IMR-90 (cell line): ENCODE measurements at regions not wholly inside any gene's neighbourhood (a gene's known extent, or its start where the extent isn't known, plus 50 kb on each side); places are given as distances from the start of the nearest gene placed in this dataset.

Source experiments
- ATAC-seq: fragments of 200-7000 bp; cut with Tn5 transposase; 2 replicates; pipeline ENCODE4 v1.9.1; 2020; ENCODE audit warnings: low read depth, mild to moderate bottlenecking, moderate library complexity
- BruUV-seq: library from RNA; stranded (reverse); fragments of 400-500 nt; replicated peaks from 2 replicates; lab custom pipeline; 2021; lab: Mats Ljungman, UMichigan
- CTCF ChIA-PET: fragments of 300-600 bp; formaldehyde crosslinking; extraction: SDS; loops from one replicate; lab custom pipeline; 2021; ENCODE audit warnings: antibody characterized with exemption; lab: Yijun Ruan, JAX
- POLR2A ChIA-PET: fragments of 300-600 bp; sonication (Branson Sonifier 250); formaldehyde crosslinking; loops from one replicate; lab custom pipeline; 2022; ENCODE audit warnings: antibody characterized with exemption; ENCODE audit not compliant: unreplicated experiment; lab: Charles Lee
- DNase-seq: peaks from one replicate; pipeline ENCODE4 v3.0.0; 2013
- H2AFZ ChIP-seq: replicated peaks from 2 replicates; pipeline ENCODE3; 2013; ENCODE audit warnings: low read length, mild to moderate bottlenecking; ENCODE audit not compliant: poor library complexity
- H2AK5ac ChIP-seq: 2 replicates; pipeline ENCODE4 v1.6.1; 2013; ENCODE audit warnings: low read depth, low read length, inconsistent platforms
- H2AK9ac ChIP-seq: replicated peaks from 2 replicates; pipeline ENCODE3; 2013; ENCODE audit warnings: mild to moderate bottlenecking, low read depth, low read length, moderate library complexity; ENCODE audit not compliant: poor library complexity
- H2BK120ac ChIP-seq: 2 replicates; pipeline ENCODE4 v1.6.1; 2013; ENCODE audit warnings: low read depth, low read length, inconsistent platforms
- H2BK15ac ChIP-seq: 3 replicates; pipeline ENCODE4 v1.6.1; 2013; ENCODE audit warnings: low read depth, low read length, inconsistent platforms
- H2BK20ac ChIP-seq: 2 replicates; pipeline ENCODE4 v1.6.1; 2013; ENCODE audit warnings: low read depth, mild to moderate bottlenecking, inconsistent platforms, low read length, moderate library complexity
- H2BK5ac ChIP-seq: 2 replicates; pipeline ENCODE4 v1.6.1; 2013; ENCODE audit warnings: mild to moderate bottlenecking, low read depth, low read length, inconsistent platforms; ENCODE audit not compliant: poor library complexity, severe bottlenecking
- H3K14ac ChIP-seq: replicated peaks from 2 replicates; pipeline ENCODE4 v1.6.1; 2013; ENCODE audit warnings: low read depth, low read length, inconsistent platforms
- H3K18ac ChIP-seq: 2 replicates; pipeline ENCODE4 v1.6.1; 2013; ENCODE audit warnings: low read depth, low read length, control low read depth
- H3K23ac ChIP-seq: 2 replicates; pipeline ENCODE4 v1.6.1; 2013; ENCODE audit warnings: low read depth, low read length, inconsistent platforms
- H3K27ac ChIP-seq: 2 replicates; pipeline ENCODE4 v1.5.1; 2013; ENCODE audit warnings: mild to moderate bottlenecking, control low read depth, low read length; ENCODE audit not compliant: insufficient read depth
- H3K27me3 ChIP-seq: 2 replicates; pipeline ENCODE4 v1.6.1; 2013; ENCODE audit warnings: low read length; ENCODE audit not compliant: control insufficient read depth, insufficient read depth
- H3K36me3 ChIP-seq: 2 replicates; pipeline ENCODE4 v1.6.1; 2013; ENCODE audit warnings: low read length, mixed read lengths; ENCODE audit not compliant: control insufficient read depth, insufficient read depth
- H3K4ac ChIP-seq: 2 replicates; pipeline ENCODE4 v1.6.1; 2013; ENCODE audit warnings: low read depth, low read length, inconsistent platforms
- H3K4me1 ChIP-seq: 2 replicates; pipeline ENCODE4 v1.6.1; 2013; ENCODE audit warnings: low read length, mixed read lengths; ENCODE audit not compliant: control insufficient read depth, insufficient read depth
- H3K4me2 ChIP-seq: 2 replicates; pipeline ENCODE4 v1.6.1; 2013; ENCODE audit warnings: low read depth, mild to moderate bottlenecking, control low read depth, low read length, moderate library complexity
- H3K4me3 ChIP-seq: 2 replicates; pipeline ENCODE4 v1.5.1; 2013; ENCODE audit warnings: low read depth, mild to moderate bottlenecking, control low read depth, low read length, moderate library complexity; ENCODE audit not compliant: insufficient read depth
- H3K56ac ChIP-seq: 2 replicates; pipeline ENCODE4 v1.6.1; 2013; ENCODE audit warnings: low read length, inconsistent platforms; ENCODE audit not compliant: insufficient read depth; ENCODE audit errors: extremely low read depth
- H3K79me1 ChIP-seq, 2 experiments: 2 replicates each; pipeline ENCODE4 v1.6.1; 2013; ENCODE audit warnings: low read length in 2 of 2, inconsistent platforms in 1 of 2, low read depth in 1 of 2
- H3K9ac ChIP-seq: 2 replicates; pipeline ENCODE4 v1.6.1; 2013; ENCODE audit warnings: low read depth, low read length, control low read depth
- H3K9me1 ChIP-seq: 2 replicates; pipeline ENCODE4 v1.6.1; 2013; ENCODE audit warnings: low read length, inconsistent platforms; ENCODE audit not compliant: insufficient read depth
- H3K9me3 ChIP-seq: 2 replicates; pipeline ENCODE4 v1.6.1; 2013; ENCODE audit warnings: low read length; ENCODE audit not compliant: control insufficient read depth, insufficient read depth
- H4K20me1 ChIP-seq: 2 replicates; pipeline ENCODE4 v1.6.1; 2013; ENCODE audit warnings: low read length, inconsistent platforms; ENCODE audit not compliant: insufficient read depth
- H4K5ac ChIP-seq: 2 replicates; pipeline ENCODE4 v1.6.1; 2013; ENCODE audit warnings: mild to moderate bottlenecking, low read depth, low read length, control low read depth
- H4K8ac ChIP-seq, 2 experiments: 2 replicates each; pipeline ENCODE4 v1.6.1; 2013; ENCODE audit warnings: low read depth in 2 of 2, low read length in 2 of 2, control low read depth in 1 of 2, inconsistent platforms in 1 of 2
- H4K91ac ChIP-seq: 2 replicates; pipeline ENCODE4 v1.6.1; 2013; ENCODE audit warnings: low read depth, low read length, inconsistent platforms; ENCODE audit not compliant: insufficient read depth
- BHLHE40 ChIP-seq: fragments of 150-350 bp; IDR thresholded peaks from 2 replicates; pipeline ENCODE4 v1.6.1; 2016; ENCODE audit warnings: mild to moderate bottlenecking, low read depth, low read length
- CEBPB ChIP-seq: IDR thresholded peaks from 2 replicates; pipeline ENCODE4 v1.6.1; 2012; ENCODE audit warnings: low read depth, low read length, improper control_type of control experiment
- CHD1 ChIP-seq: IDR thresholded peaks from 2 replicates; pipeline ENCODE4 v1.6.1; 2012; ENCODE audit warnings: low read depth, low read length, improper control_type of control experiment
- FOS ChIP-seq: fragments of 150-350 bp; IDR thresholded peaks from 2 replicates; pipeline ENCODE4 v1.6.1; 2016; ENCODE audit warnings: low read depth, low read length
- MAFK ChIP-seq: IDR thresholded peaks from 2 replicates; pipeline ENCODE4 v1.6.1; 2012; ENCODE audit warnings: low read depth, low read length, improper control_type of control experiment
- MAZ ChIP-seq: IDR thresholded peaks from 2 replicates; pipeline ENCODE4 v1.6.1; 2012; ENCODE audit warnings: low read depth, mild to moderate bottlenecking, low read length, improper control_type of control experiment, moderate library complexity, borderline replicate concordance
- NFE2L2 ChIP-seq: fragments of 150-350 bp; IDR thresholded peaks from 2 replicates; pipeline ENCODE4 v1.6.1; 2016; ENCODE audit warnings: low read depth, mild to moderate bottlenecking, low read length
- POLR2A ChIP-seq: IDR thresholded peaks from 2 replicates; pipeline ENCODE4 v1.6.1; 2012; ENCODE audit warnings: mild to moderate bottlenecking, low read depth, low read length
- RAD21 ChIP-seq: IDR thresholded peaks from 2 replicates; pipeline ENCODE4 v1.6.1; 2012; ENCODE audit warnings: low read length, improper control_type of control experiment
- RCOR1 ChIP-seq: IDR thresholded peaks from 2 replicates; pipeline ENCODE4 v1.6.1; 2012; ENCODE audit warnings: mild to moderate bottlenecking, low read length, improper control_type of control experiment; ENCODE audit not compliant: insufficient replicate concordance
- RFX5 ChIP-seq: IDR thresholded peaks from 2 replicates; pipeline ENCODE4 v1.8.0; 2012; ENCODE audit warnings: low read depth, mild to moderate bottlenecking, low read length, moderate library complexity
- SMC3 ChIP-seq: fragments of 150-350 bp; IDR thresholded peaks from 2 replicates; pipeline ENCODE4 v1.6.1; 2016; ENCODE audit warnings: low read depth, mild to moderate bottlenecking, antibody characterized with exemption, low read length, moderate library complexity
- WGBS, 2 experiments: methylation state at CpG; one replicate each; pipeline versions ENCODE4 v1.1.5 to v1.1.7; 2013; ENCODE audit warnings: missing lambda C conversion rate in 2 of 2; ENCODE audit not compliant: insufficient read length in 1 of 2; ENCODE audit errors: extremely low coverage in 2 of 2; 5-methylcytosine and 5-hydroxymethylcytosine counted together
- dilution Hi-C: fragments of 300-500 bp; cut with HindIII; formaldehyde crosslinking; loops from one replicate; pipeline ENCODE4 v1.14.3; 2018; ENCODE audit warnings: low sequenced_read_pairs; ENCODE audit not compliant: unreplicated experiment
- in situ Hi-C: fragments of 300-500 bp; cut with MboI; formaldehyde crosslinking; loops from 3 replicates; pipeline ENCODE4 v1.14.3; 2019; ENCODE audit warnings: low sequenced_read_pairs, inconsistent platforms, mixed read lengths
- intact Hi-C: fragments of 100-400 bp; cut with micrococcal nuclease; formaldehyde crosslinking; loops from 2 replicates; pipeline ENCODE4 v1.10.0; 2022
- TF ChIP-seq, protein P1 (sequence below): fragments of 150-350 bp; IDR thresholded peaks from 2 replicates; pipeline ENCODE4 v1.6.1; 2016; ENCODE audit warnings: low read depth, mild to moderate bottlenecking, low read length, moderate library complexity, borderline replicate concordance
- TF ChIP-seq, protein P2 (sequence below): conservative IDR thresholded peaks from 2 replicates; pipeline ENCODE4 v1.5.1; 2012; ENCODE audit warnings: mild to moderate bottlenecking, low read depth, low read length, improper control_type of control experiment
- TF ChIP-seq, protein P3 (sequence below): fragments of 150-350 bp; IDR thresholded peaks from 2 replicates; pipeline ENCODE4 v1.6.1; 2017; ENCODE audit warnings: mild to moderate bottlenecking, antibody characterized with exemption, low read length, low read depth

DNA sequence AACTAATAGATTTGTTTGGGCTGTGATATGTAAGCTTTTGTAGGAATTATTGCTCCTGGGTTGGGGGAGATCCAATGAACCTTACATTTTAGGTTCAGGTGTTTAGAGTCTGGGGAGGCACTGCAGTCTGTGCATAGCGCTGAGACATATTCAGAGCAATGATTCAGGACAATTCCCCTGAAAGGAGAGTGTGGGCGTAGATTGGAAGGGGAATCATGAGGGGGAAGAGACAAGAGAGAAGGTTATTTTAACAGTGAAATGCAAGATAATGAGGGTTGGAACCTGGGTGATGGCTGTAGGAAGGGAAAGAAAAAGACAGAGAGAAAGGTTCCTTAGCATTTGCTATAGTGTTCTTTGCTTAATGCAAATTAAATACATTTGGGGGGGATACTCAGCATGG lies 1013.4 kb downstream of the REEP3 start:
- dilution Hi-C loops, result no loop called here
- no peaks in the 10 kb centered on the region for H3K9me1 ChIP-seq
- no peak overlapping the region for H2BK120ac ChIP-seq
- DNase-seq, result no peak
- no peak overlapping the region for H4K8ac ChIP-seq
- 79% methylated on average over 2 of the region's 2 CpGs; no CpG with 5 or more reads in 1 of the 2 experiments for WGBS, 2 experiments
- no peak overlapping the region for H3K56ac ChIP-seq
- in situ Hi-C loops, result no loop called here
- H2AK5ac ChIP-seq, result no peak overlapping the region
- no peak overlapping the region for H3K4me2 ChIP-seq
- no peak overlapping the region for H3K18ac ChIP-seq
- H3K27ac ChIP-seq, result no peak overlapping the region
- no peaks in the 10 kb centered on the region for H3K79me1 ChIP-seq
- H2BK20ac ChIP-seq, result no peak overlapping the region
- ChIA-PET CTCF (no interaction called here), POLR2A (no interaction called here)
- H2BK5ac ChIP-seq, result no peak overlapping the region
- no peaks in the 10 kb centered on the region for H3K4me1 ChIP-seq
- H4K91ac ChIP-seq, result no peak overlapping the region
- no peaks in the 10 kb centered on the region for H4K20me1 ChIP-seq
- H3K9me3 ChIP-seq, result no peaks in the 10 kb centered on the region
- H3K23ac ChIP-seq, result no peak overlapping the region
- intact Hi-C loops, result no loop called here
- no peak overlapping the region for H4K5ac ChIP-seq
- BruUV-seq, result no TSS peak
- no peaks in the 10 kb centered on the region for H3K27me3 ChIP-seq
- TF ChIP-seq NFE2L2, result no peak
- no peak for TF ChIP-seq RCOR1
- TF ChIP-seq, protein P1, sequence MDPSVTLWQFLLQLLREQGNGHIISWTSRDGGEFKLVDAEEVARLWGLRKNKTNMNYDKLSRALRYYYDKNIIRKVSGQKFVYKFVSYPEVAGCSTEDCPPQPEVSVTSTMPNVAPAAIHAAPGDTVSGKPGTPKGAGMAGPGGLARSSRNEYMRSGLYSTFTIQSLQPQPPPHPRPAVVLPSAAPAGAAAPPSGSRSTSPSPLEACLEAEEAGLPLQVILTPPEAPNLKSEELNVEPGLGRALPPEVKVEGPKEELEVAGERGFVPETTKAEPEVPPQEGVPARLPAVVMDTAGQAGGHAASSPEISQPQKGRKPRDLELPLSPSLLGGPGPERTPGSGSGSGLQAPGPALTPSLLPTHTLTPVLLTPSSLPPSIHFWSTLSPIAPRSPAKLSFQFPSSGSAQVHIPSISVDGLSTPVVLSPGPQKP, result no peak
- TF ChIP-seq RFX5, result no peak
- no peak for TF ChIP-seq SMC3
- TF ChIP-seq, protein P2, sequence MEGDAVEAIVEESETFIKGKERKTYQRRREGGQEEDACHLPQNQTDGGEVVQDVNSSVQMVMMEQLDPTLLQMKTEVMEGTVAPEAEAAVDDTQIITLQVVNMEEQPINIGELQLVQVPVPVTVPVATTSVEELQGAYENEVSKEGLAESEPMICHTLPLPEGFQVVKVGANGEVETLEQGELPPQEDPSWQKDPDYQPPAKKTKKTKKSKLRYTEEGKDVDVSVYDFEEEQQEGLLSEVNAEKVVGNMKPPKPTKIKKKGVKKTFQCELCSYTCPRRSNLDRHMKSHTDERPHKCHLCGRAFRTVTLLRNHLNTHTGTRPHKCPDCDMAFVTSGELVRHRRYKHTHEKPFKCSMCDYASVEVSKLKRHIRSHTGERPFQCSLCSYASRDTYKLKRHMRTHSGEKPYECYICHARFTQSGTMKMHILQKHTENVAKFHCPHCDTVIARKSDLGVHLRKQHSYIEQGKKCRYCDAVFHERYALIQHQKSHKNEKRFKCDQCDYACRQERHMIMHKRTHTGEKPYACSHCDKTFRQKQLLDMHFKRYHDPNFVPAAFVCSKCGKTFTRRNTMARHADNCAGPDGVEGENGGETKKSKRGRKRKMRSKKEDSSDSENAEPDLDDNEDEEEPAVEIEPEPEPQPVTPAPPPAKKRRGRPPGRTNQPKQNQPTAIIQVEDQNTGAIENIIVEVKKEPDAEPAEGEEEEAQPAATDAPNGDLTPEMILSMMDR, result no peak
- no peak for TF ChIP-seq FOS
- TF ChIP-seq, protein P3, sequence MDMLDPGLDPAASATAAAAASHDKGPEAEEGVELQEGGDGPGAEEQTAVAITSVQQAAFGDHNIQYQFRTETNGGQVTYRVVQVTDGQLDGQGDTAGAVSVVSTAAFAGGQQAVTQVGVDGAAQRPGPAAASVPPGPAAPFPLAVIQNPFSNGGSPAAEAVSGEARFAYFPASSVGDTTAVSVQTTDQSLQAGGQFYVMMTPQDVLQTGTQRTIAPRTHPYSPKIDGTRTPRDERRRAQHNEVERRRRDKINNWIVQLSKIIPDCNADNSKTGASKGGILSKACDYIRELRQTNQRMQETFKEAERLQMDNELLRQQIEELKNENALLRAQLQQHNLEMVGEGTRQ, result no peak
- no peak for TF ChIP-seq CHD1
- TF ChIP-seq MAFK, result no peak
- TF ChIP-seq BHLHE40, result no peak
- no peak for TF ChIP-seq POLR2A
- no peak for TF ChIP-seq RAD21
- TF ChIP-seq CEBPB, result no peak
- no peak for TF ChIP-seq MAZ
- H3K36me3 ChIP-seq, result no peaks in the 10 kb centered on the region
- no peak overlapping the region for H2BK15ac ChIP-seq
- H2AK9ac ChIP-seq, result no peak overlapping the region
- ATAC-seq, result no peak
- no peak overlapping the region for H3K9ac ChIP-seq
- H2AFZ ChIP-seq, result no peak overlapping the region
- no peak overlapping the region for H3K4ac ChIP-seq
- no peak overlapping the region for H3K14ac ChIP-seq
- no peak overlapping the region for H3K4me3 ChIP-seq
